ENCODE measurements at regions not wholly inside any gene's neighbourhood (a gene's known extent, or its start where the extent isn't known, plus 50 kb on each side); places are given as distances from the start of the nearest gene placed in this dataset.

DNA sequence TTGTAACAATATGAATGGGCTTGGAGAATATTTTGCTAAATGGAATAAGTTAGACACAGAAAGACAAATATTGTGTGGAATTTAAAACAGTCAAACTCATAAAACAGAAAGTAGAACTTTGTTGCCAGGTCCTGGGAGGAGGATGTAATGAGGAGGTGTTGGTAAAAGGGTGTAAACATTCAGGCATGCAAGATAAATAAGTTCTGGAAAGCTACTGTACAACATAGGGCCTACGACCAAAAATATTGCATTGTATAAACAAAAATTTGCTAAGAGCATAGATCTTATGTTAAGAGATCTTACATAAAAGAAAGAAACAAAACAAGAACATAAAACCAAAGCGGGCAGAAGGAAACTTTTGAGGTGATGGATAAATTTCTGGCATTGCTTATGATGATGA lies 1907.8 kb upstream of the PCDH20 start:
- H3K4me3 Mint-ChIP-seq (ENCODE audit: unreplicated experiment) = no peak overlapping the region
- TF ChIP-seq CTCF (IDR thresholded peaks at IDR 0.05) = no peak
- H3K9me3 Mint-ChIP-seq (ENCODE audit: low read depth) = no peaks in the 10 kb centered on the region
- no peaks in the 10 kb centered on the region for H3K36me3 Mint-ChIP-seq (ENCODE audit: low read depth)
- peaks cover under 1% of the 10 kb centered on the region for H3K4me1 Mint-ChIP-seq (ENCODE audit: low read depth)
- DNase-seq (ENCODE audit: low spot score) = no peak
- no peaks in the 10 kb centered on the region for H3K27me3 Mint-ChIP-seq (ENCODE audit: low read depth)
- no peak overlapping the region for H3K27ac Mint-ChIP-seq (ENCODE audit: unreplicated experiment)

GRCh38 chr13:63311587-63311986 lies 1895.9 kb upstream of the PCDH20 start:
- no peak for DNase-seq (ENCODE audit: low spot score)
- no peaks in the 10 kb centered on the region for H3K9me3 Mint-ChIP-seq (ENCODE audit: low read depth)
- no peak overlapping the region for H3K4me3 Mint-ChIP-seq (ENCODE audit: unreplicated experiment)
- no peaks in the 10 kb centered on the region for H3K27me3 Mint-ChIP-seq (ENCODE audit: low read depth)
- TF ChIP-seq CTCF (IDR thresholded peaks at IDR 0.05) = no peak
- no peak overlapping the region for H3K27ac Mint-ChIP-seq (ENCODE audit: unreplicated experiment)
- H3K4me1 Mint-ChIP-seq (ENCODE audit: low read depth) = no peaks in the 10 kb centered on the region
- H3K36me3 Mint-ChIP-seq (ENCODE audit: low read depth) = no peaks in the 10 kb centered on the region

- Mint-ChIP-seq H3K4me1 (ENCODE audit: low read depth) (no peaks in the 10 kb centered on the region), H3K9me3 (ENCODE audit: low read depth) (peaks cover 3% of the 10 kb centered on the region), H3K27me3 (ENCODE audit: low read depth) (no peaks in the 10 kb centered on the region), H3K27ac (ENCODE audit: unreplicated experiment) (no peak overlapping the region), H3K4me3 (ENCODE audit: unreplicated experiment) (no peak overlapping the region), H3K36me3 (ENCODE audit: low read depth) (no peaks in the 10 kb centered on the region)
- TF ChIP-seq CTCF (IDR thresholded peaks at IDR 0.05) = no peak
- no peak for DNase-seq (ENCODE audit: low spot score)
Measured at GRCh38 chr13:63308549-63309165, 1893.0 kb upstream of the PCDH20 start.

GRCh38 chr13:63307228-63307627 lies 1891.6 kb upstream of the PCDH20 start:
- no peak for DNase-seq (ENCODE audit: low spot score)
- Mint-ChIP-seq H3K27me3 (ENCODE audit: low read depth) (no peaks in the 10 kb centered on the region), H3K4me1 (ENCODE audit: low read depth) (no peaks in the 10 kb centered on the region), H3K4me3 (ENCODE audit: unreplicated experiment) (no peak overlapping the region), H3K9me3 (ENCODE audit: low read depth) (peaks cover 3% of the 10 kb centered on the region), H3K27ac (ENCODE audit: unreplicated experiment) (no peak overlapping the region), H3K36me3 (ENCODE audit: low read depth) (no peaks in the 10 kb centered on the region)
- TF ChIP-seq CTCF (IDR thresholded peaks at IDR 0.05) = no peak

GRCh38 chr13:63305641-63306133 lies 1890.0 kb upstream of the PCDH20 start:
- Mint-ChIP-seq H3K4me3 (ENCODE audit: unreplicated experiment) (no peak overlapping the region), H3K36me3 (ENCODE audit: low read depth) (no peaks in the 10 kb centered on the region), H3K27me3 (ENCODE audit: low read depth) (no peaks in the 10 kb centered on the region), H3K4me1 (ENCODE audit: low read depth) (no peaks in the 10 kb centered on the region), H3K9me3 (ENCODE audit: low read depth) (peaks cover 3% of the 10 kb centered on the region), H3K27ac (ENCODE audit: unreplicated experiment) (no peak overlapping the region)
- DNase-seq (ENCODE audit: low spot score) = no peak
- no peak for TF ChIP-seq CTCF (IDR thresholded peaks at IDR 0.05)
